IgD-negative memory B cell (primary cell): ENCODE measurements at regions not wholly inside any gene's neighbourhood (a gene's known extent, or its start where the extent isn't known, plus 50 kb on each side); places are given as distances from the start of the nearest gene placed in this dataset.

Experiments
- H3K27ac Mint-ChIP-seq, 3 donors: one replicate each; pipeline ENCODE4 v1.8.0; 2020 to 2022; ENCODE audit warnings: mild to moderate bottlenecking in 3 of 3, mixed read lengths in 3 of 3, moderate library complexity in 1 of 3
- H3K27me3 Mint-ChIP-seq: one replicate; pipeline ENCODE4 v1.8.0; 2021; ENCODE audit warnings: mixed read lengths
- H3K36me3 Mint-ChIP-seq: one replicate; pipeline ENCODE4 v1.8.0; 2020; ENCODE audit warnings: mild to moderate bottlenecking, mixed read lengths
- H3K4me1 Mint-ChIP-seq, 3 donors: one replicate each; pipeline ENCODE4 v1.8.0; 2020 to 2022; ENCODE audit warnings: mixed read lengths in 3 of 3, mild to moderate bottlenecking in 1 of 3
- H3K4me3 Mint-ChIP-seq, 4 donors: one replicate each; pipeline ENCODE4 v1.8.0; 2020 to 2022; ENCODE audit warnings: mild to moderate bottlenecking in 4 of 4, mixed read lengths in 4 of 4, moderate library complexity in 3 of 4
- H3K9me3 Mint-ChIP-seq, 3 donors: one replicate each; pipeline ENCODE4 v1.8.0; 2020 to 2021; ENCODE audit warnings: mixed read lengths in 3 of 3, mild to moderate bottlenecking in 1 of 3

GRCh38 chr15:66646308-66646707 is 55.7 kb upstream of the SMAD6 start:
- H3K4me1 Mint-ChIP-seq = no peaks in the 10 kb centered on the region
- no peaks in the 10 kb centered on the region for H3K27me3 Mint-ChIP-seq
- no peaks in the 10 kb centered on the region for H3K9me3 Mint-ChIP-seq
- H3K36me3 Mint-ChIP-seq = no peaks in the 10 kb centered on the region
- no peak overlapping the region for H3K27ac Mint-ChIP-seq
- no peak overlapping the region for H3K4me3 Mint-ChIP-seq

- Mint-ChIP-seq H3K4me3 (no peak overlapping the region), H3K27me3 (no peaks in the 10 kb centered on the region), H3K4me1 (no peaks in the 10 kb centered on the region), H3K9me3 (no peaks in the 10 kb centered on the region), H3K27ac (no peak overlapping the region), H3K36me3 (no peaks in the 10 kb centered on the region)
Measured at GRCh38 chr15:66646799-66647198, 55.2 kb upstream of the SMAD6 start.

DNA sequence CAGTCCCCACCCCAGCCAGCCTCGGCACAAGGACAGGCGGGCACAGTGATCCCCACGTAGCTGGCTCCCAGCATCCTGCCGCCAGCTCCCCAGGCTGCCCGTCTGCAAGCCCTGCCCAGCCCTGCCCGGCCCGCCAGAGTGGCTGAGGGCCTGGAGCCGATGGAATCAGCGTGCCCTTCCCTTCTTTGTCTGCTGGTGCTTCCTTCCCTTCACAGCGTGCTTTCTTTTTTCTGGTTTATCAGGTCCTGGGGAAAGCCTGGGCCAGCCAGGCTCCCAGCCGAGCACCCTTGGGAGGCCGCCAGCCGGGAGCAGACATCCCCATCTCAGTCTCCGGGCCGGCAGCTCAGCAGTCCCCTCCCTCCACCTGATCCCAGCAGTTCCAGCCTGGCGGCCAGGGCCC is 54.7 kb upstream of the SMAD6 start:
- no peaks in the 10 kb centered on the region for H3K36me3 Mint-ChIP-seq
- no peak overlapping the region for H3K4me3 Mint-ChIP-seq
- peaks cover under 1% of the 10 kb centered on the region for H3K27me3 Mint-ChIP-seq
- no peaks in the 10 kb centered on the region for H3K4me1 Mint-ChIP-seq
- no peak overlapping the region for H3K27ac Mint-ChIP-seq
- no peaks in the 10 kb centered on the region for H3K9me3 Mint-ChIP-seq

GRCh38 chr15:66648588-66648987 is 53.4 kb upstream of the SMAD6 start:
- no peaks in the 10 kb centered on the region for H3K36me3 Mint-ChIP-seq
- no peaks in the 10 kb centered on the region for H3K9me3 Mint-ChIP-seq
- no peak overlapping the region for H3K4me3 Mint-ChIP-seq
- H3K27me3 Mint-ChIP-seq = peaks cover 5% of the 10 kb centered on the region
- H3K27ac Mint-ChIP-seq = no peak overlapping the region
- H3K4me1 Mint-ChIP-seq = peaks cover 0 to 1% (median 0%) of the 10 kb centered on the region in 3 donors

DNA sequence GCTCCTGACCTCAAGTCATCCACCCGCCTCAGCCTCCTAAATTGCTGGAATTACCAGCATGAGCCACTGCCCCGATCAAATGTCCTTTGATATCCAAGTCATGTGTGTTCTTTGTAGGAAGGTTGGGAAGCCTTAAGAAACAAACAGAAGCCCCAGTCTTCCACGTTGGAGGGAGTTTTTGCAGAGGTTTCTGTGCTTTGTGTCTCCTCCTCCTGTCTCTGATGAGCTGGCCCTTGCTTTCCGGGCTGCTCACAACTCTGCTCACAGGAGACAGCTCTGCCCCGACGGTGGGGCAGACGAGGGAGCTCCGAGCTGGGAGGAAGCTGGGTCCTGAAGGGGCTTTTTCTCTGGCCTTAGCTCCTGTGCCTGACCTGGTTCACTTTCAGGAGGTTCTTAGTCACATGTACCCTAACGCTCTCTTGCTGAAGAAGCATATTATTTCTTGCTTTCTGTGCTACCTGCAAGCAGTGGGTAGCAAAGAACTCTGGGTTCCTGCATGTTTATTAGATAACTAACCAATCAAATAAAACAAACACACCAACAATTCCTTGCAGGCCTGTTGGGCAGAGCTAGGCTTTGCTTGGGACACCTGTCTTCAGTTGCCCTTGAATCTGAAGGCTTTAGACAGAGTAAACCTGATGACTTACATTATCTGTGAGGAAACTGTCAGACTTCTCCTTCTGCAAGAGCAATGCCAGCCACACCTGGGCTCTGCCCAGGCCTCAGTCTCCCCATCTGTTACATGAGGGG is 52.6 kb upstream of the SMAD6 start:
- Mint-ChIP-seq H3K4me3 (no peak overlapping the region), H3K4me1 (peaks cover 0 to 4% (median 1%) of the 10 kb centered on the region in 3 donors), H3K9me3 (no peaks in the 10 kb centered on the region), H3K36me3 (no peaks in the 10 kb centered on the region), H3K27ac (no peak overlapping the region), H3K27me3 (peaks cover 11% of the 10 kb centered on the region)

GRCh38 chr15:66650433-66650832 is 51.6 kb upstream of the SMAD6 start:
- Mint-ChIP-seq H3K4me3 (no peak overlapping the region), H3K9me3 (no peaks in the 10 kb centered on the region), H3K27ac (no peak overlapping the region)

DNA sequence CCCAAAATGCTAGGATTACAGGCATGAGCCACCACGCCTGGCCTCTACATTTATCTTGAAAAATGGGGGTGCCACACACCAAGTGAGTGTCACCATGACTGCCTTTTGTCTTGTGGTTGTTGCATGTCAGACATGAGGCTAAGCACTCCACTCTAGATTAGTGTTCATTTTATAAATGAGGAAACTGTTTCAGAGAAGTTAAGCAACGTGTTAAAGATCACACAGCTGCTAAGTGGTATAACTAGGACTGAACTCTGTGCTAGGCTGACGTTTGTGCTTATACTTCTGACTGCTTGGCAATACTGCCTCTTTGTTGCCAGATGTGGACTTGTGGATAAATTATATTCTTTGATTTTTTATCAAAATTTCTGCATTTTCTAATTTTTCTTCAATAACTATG is 50.8 kb upstream of the SMAD6 start:
- Mint-ChIP-seq H3K9me3 (no peaks in the 10 kb centered on the region), H3K4me3 (no peak overlapping the region), H3K4me1 (peaks cover 0 to 4% (median 1%) of the 10 kb centered on the region in 3 donors), H3K27me3 (peaks cover 17% of the 10 kb centered on the region), H3K36me3 (no peaks in the 10 kb centered on the region), H3K27ac (no peak overlapping the region)

More at GRCh38 chr15:66650433-66650832, 51.6 kb upstream of the SMAD6 start:
- Mint-ChIP-seq H3K4me1 (peaks cover 0 to 4% (median 1%) of the 10 kb centered on the region in 3 donors), H3K36me3 (no peaks in the 10 kb centered on the region), H3K27me3 (peaks cover 13% of the 10 kb centered on the region)

- Mint-ChIP-seq H3K27me3 (peaks cover 18% of the 10 kb centered on the region), H3K9me3 (no peaks in the 10 kb centered on the region), H3K4me1 (peaks cover 0 to 4% (median 1%) of the 10 kb centered on the region in 3 donors), H3K36me3 (no peaks in the 10 kb centered on the region), H3K4me3 (no peak overlapping the region), H3K27ac (no peak overlapping the region)
Measured at GRCh38 chr15:66651913-66652642, 50.0 kb upstream of the SMAD6 start.
